PC-9 (cell line): ENCODE measurements at regions not wholly inside any gene's neighbourhood (a gene's known extent, or its start where the extent isn't known, plus 50 kb on each side); places are given as distances from the start of the nearest gene placed in this dataset.

Source experiments
- BruUV-seq: library from RNA; stranded (reverse); fragments of 400-500 nt; replicated peaks from 2 replicates; lab custom pipeline; 2021; lab: Mats Ljungman, UMichigan
- CTCF ChIA-PET: fragments of 300-600 bp; sonication (Branson Sonifier 250); formaldehyde crosslinking; loops from one replicate; lab custom pipeline; 2022; ENCODE audit warnings: antibody characterized with exemption; lab: Charles Lee
- POLR2A ChIA-PET: fragments of 300-600 bp; sonication (Branson Sonifier 250); formaldehyde crosslinking; loops from one replicate; lab custom pipeline; 2022; ENCODE audit warnings: antibody characterized with exemption; ENCODE audit not compliant: unreplicated experiment; lab: Charles Lee
- DNase-seq, 2 experiments: peaks; one replicate each; pipeline versions ENCODE4 v3.0.0 to v3.0.0-alpha.2; 2015 to 2022; ENCODE audit warnings: mixed read lengths in 1 of 2
- H2AFZ ChIP-seq: fragments of 200-600 bp; sonication (generic); 2 replicates; pipeline ENCODE4 v1.8.1; 2017; ENCODE audit warnings: antibody characterized with exemption
- H3F3A ChIP-seq: fragments of 200-600 bp; sonication (generic); 2 replicates; pipeline ENCODE4 v1.8.1; 2017; ENCODE audit warnings: antibody characterized with exemption, mild to moderate bottlenecking, low read depth; ENCODE audit not compliant: insufficient read depth
- H3K27ac ChIP-seq: fragments of 200-600 bp; sonication (generic); 2 replicates; pipeline ENCODE4 v1.6.1; 2016; ENCODE audit warnings: mixed run types
- H3K27me3 ChIP-seq: fragments of 200-600 bp; sonication (generic); 2 replicates; pipeline ENCODE4 v1.6.1; 2016; ENCODE audit warnings: low read depth, mixed run types; ENCODE audit not compliant: insufficient read depth
- H3K36me3 ChIP-seq: fragments of 200-600 bp; sonication (generic); 2 replicates; pipeline ENCODE4 v1.6.1; 2016; ENCODE audit warnings: low read depth, mixed run types
- H3K4me1 ChIP-seq: fragments of 200-600 bp; sonication (generic); replicated peaks from 2 replicates; pipeline ENCODE4 v1.6.1; 2016; ENCODE audit warnings: mixed run types; ENCODE audit not compliant: insufficient read depth
- H3K4me2 ChIP-seq: fragments of 200-600 bp; sonication (generic); 2 replicates; pipeline ENCODE4 v1.6.1; 2017; ENCODE audit warnings: mixed run types
- H3K4me3 ChIP-seq: fragments of 200-600 bp; sonication (generic); 2 replicates; pipeline ENCODE4 v1.6.1; 2016; ENCODE audit warnings: mixed run types
- H3K79me2 ChIP-seq: fragments of 200-600 bp; sonication (generic); 2 replicates; pipeline ENCODE4 v1.6.1; 2017; ENCODE audit warnings: low read depth, mixed run types
- H3K9me2 ChIP-seq: fragments of 200-600 bp; sonication (generic); 2 replicates; pipeline ENCODE4 v1.8.1; 2017; ENCODE audit warnings: mild to moderate bottlenecking; ENCODE audit not compliant: insufficient read depth
- H3K9me3 ChIP-seq: fragments of 200-600 bp; sonication (generic); 2 replicates; pipeline ENCODE4 v1.8.1; 2016; ENCODE audit warnings: low read depth; ENCODE audit not compliant: insufficient read depth
- H4K20me1 ChIP-seq: fragments of 200-600 bp; sonication (generic); 2 replicates; pipeline ENCODE4 v1.8.1; 2017; ENCODE audit not compliant: insufficient read depth
- CTCF ChIP-seq: fragments of 200-600 bp; sonication (generic); conservative IDR thresholded peaks from 2 replicates; pipeline ENCODE4 v1.6.1; 2017; ENCODE audit warnings: mixed run types, antibody characterized with exemption, mild to moderate bottlenecking, moderate library complexity
- EZH2 ChIP-seq: fragments of 200-600 bp; sonication (generic); IDR thresholded peaks from 2 replicates; pipeline ENCODE4 v1.8.0; 2017; ENCODE audit warnings: antibody characterized with exemption, low read depth
- intact Hi-C: fragments of 100-400 bp; cut with micrococcal nuclease; formaldehyde crosslinking; loops from one replicate; pipeline ENCODE4 v1.10.0; 2022; ENCODE audit not compliant: unreplicated experiment

GRCh38 chr5:166282939-166283338 lies 2008.5 kb upstream of the WWC1 start:
- ChIA-PET POLR2A (no interaction called here), CTCF (no interaction called here)
- no peaks in the 10 kb centered on the region for H3K9me2 ChIP-seq
- no peaks in the 10 kb centered on the region for H3K4me1 ChIP-seq
- no peaks in the 10 kb centered on the region for H3K27me3 ChIP-seq
- no peaks in the 10 kb centered on the region for H3K36me3 ChIP-seq
- H3K79me2 ChIP-seq: no peaks in the 10 kb centered on the region
- no peaks in the 10 kb centered on the region for H3K9me3 ChIP-seq
- intact Hi-C loops: no loop called here
- H3K4me2 ChIP-seq: no peak overlapping the region
- no peak overlapping the region for H3K27ac ChIP-seq
- no peaks in the 10 kb centered on the region for H3F3A ChIP-seq
- no peaks in the 10 kb centered on the region for H4K20me1 ChIP-seq
- no peak overlapping the region for H2AFZ ChIP-seq
- BruUV-seq: no TSS peak
- DNase-seq: no peak
- no peak overlapping the region for H3K4me3 ChIP-seq
- no peak for TF ChIP-seq CTCF
- TF ChIP-seq EZH2: no peak

- POLR2A ChIA-PET: no interaction called here
- no peaks in the 10 kb centered on the region for H3K27me3 ChIP-seq
- CTCF ChIA-PET: no interaction called here
- H3K4me3 ChIP-seq: no peak overlapping the region
- DNase-seq: no peak
- no peaks in the 10 kb centered on the region for H3F3A ChIP-seq
- H3K79me2 ChIP-seq: no peaks in the 10 kb centered on the region
- H3K4me2 ChIP-seq: no peak overlapping the region
- H3K27ac ChIP-seq: no peak overlapping the region
- H4K20me1 ChIP-seq: no peaks in the 10 kb centered on the region
- H3K36me3 ChIP-seq: no peaks in the 10 kb centered on the region
- H3K4me1 ChIP-seq: no peaks in the 10 kb centered on the region
- no peaks in the 10 kb centered on the region for H3K9me3 ChIP-seq
- no peak overlapping the region for H2AFZ ChIP-seq
- TF ChIP-seq EZH2 (no peak), CTCF (no peak)
- BruUV-seq: no TSS peak
- no peaks in the 10 kb centered on the region for H3K9me2 ChIP-seq
- intact Hi-C loops: no loop called here
These were observed 2006.1 kb upstream of the WWC1 start for GRCh38 chr5:166285361-166285760.

- ChIA-PET CTCF (no interaction called here), POLR2A (no interaction called here)
- no peaks in the 10 kb centered on the region for H3K79me2 ChIP-seq
- no peaks in the 10 kb centered on the region for H3K27me3 ChIP-seq
- no peak overlapping the region for H3K27ac ChIP-seq
- no peaks in the 10 kb centered on the region for H3K9me2 ChIP-seq
- no peak for DNase-seq
- TF ChIP-seq CTCF: no peak
- TF ChIP-seq EZH2: no peak
- no TSS peak for BruUV-seq
- intact Hi-C loops: no loop called here
- no peaks in the 10 kb centered on the region for H3F3A ChIP-seq
- no peaks in the 10 kb centered on the region for H3K4me1 ChIP-seq
- no peaks in the 10 kb centered on the region for H3K9me3 ChIP-seq
- H3K4me2 ChIP-seq: no peak overlapping the region
- H3K4me3 ChIP-seq: no peak overlapping the region
- no peaks in the 10 kb centered on the region for H4K20me1 ChIP-seq
- no peaks in the 10 kb centered on the region for H3K36me3 ChIP-seq
- H2AFZ ChIP-seq: no peak overlapping the region
These were observed 2004.6 kb upstream of the WWC1 start for GRCh38 chr5:166286832-166287231.
